Endothelial cell of umbilical vein (primary cell): ENCODE measurements at regions not wholly inside any gene's neighbourhood (a gene's known extent, or its start where the extent isn't known, plus 50 kb on each side); places are given as distances from the start of the nearest gene placed in this dataset.

Experiments used
- BruUV-seq: library from RNA; stranded (reverse); fragments of 400-500 nt; replicated peaks from 2 replicates; lab custom pipeline; 2021; lab: Mats Ljungman, UMichigan
- CTCF ChIA-PET: fragments of 300-600, 350-600 bp; sonication (Branson Sonifier 250); formaldehyde crosslinking; loops from one replicate; lab custom pipeline; 2021; ENCODE audit warnings: antibody characterized with exemption, inconsistent platforms; lab: Charles Lee
- POLR2A ChIA-PET: fragments of 300-600, 350-600 bp; sonication (Branson Sonifier 250); formaldehyde crosslinking; loops from one replicate; lab custom pipeline; 2021; ENCODE audit warnings: antibody characterized with exemption, inconsistent platforms; lab: Charles Lee
- DNase-seq: peaks from one replicate; pipeline ENCODE4 v3.0.0-alpha.2; 2011; ENCODE audit warnings: low read depth, low spot score
- FAIRE-seq: peaks from 2 replicates; lab custom pipeline; 2011; peaks lifted over from hg19 to GRCh38; lab: Jason Lieb, UNC
- H2AFZ ChIP-seq: 2 replicates; pipeline ENCODE4 v1.6.0; 2012; ENCODE audit warnings: low read depth, low read length, control low read depth, inconsistent platforms
- H3K27ac ChIP-seq: 2 replicates; pipeline ENCODE4 v1.5.1; 2011; ENCODE audit warnings: low read depth, mild to moderate bottlenecking, control low read depth, low read length, moderate library complexity; ENCODE audit not compliant: insufficient read depth
- H3K27me3 ChIP-seq, 2 experiments: 2 replicates each; pipeline versions ENCODE4 v1.6.0 to v1.6.1; 2011; ENCODE audit warnings: low read length in 2 of 2, mixed read lengths in 1 of 2; ENCODE audit not compliant: control insufficient read depth in 2 of 2, insufficient read depth in 2 of 2
- H3K36me3 ChIP-seq, 2 experiments: 2 replicates in 1 of 2; 3 replicates in 1 of 2; pipeline ENCODE4 v1.5.1; 2011; ENCODE audit warnings: low read length in 2 of 2, mild to moderate bottlenecking in 1 of 2, moderate library complexity in 1 of 2; ENCODE audit not compliant: control insufficient read depth in 2 of 2, insufficient read depth in 2 of 2; ENCODE audit errors: extremely low read depth in 1 of 2
- H3K4me1 ChIP-seq: 3 replicates; pipeline ENCODE4 v1.5.1; 2011; ENCODE audit warnings: mild to moderate bottlenecking, low read length; ENCODE audit not compliant: control insufficient read depth, insufficient read depth; ENCODE audit errors: extremely low read depth
- H3K4me2 ChIP-seq: 2 replicates; pipeline ENCODE4 v1.6.1; 2011; ENCODE audit warnings: low read length, control low read depth, mixed read lengths; ENCODE audit not compliant: insufficient read depth
- H3K4me3 ChIP-seq, 3 experiments: fragments of 200-600 bp in 1 of 3; sonication (generic), shearing (Covaris generic) in 1 of 3; replicated peaks in 1 of 3; 2 replicates each; pipeline ENCODE4 v1.5.1; 2011 to 2016; ENCODE audit warnings: control low read depth in 3 of 3, low read length in 3 of 3, mild to moderate bottlenecking in 2 of 3, inconsistent platforms in 1 of 3, low read depth in 1 of 3, moderate library complexity in 1 of 3; ENCODE audit not compliant: insufficient read depth in 1 of 3
- H3K79me2 ChIP-seq: 2 replicates; pipeline ENCODE4 v1.6.0; 2012; ENCODE audit warnings: low read length, inconsistent platforms; ENCODE audit not compliant: control insufficient read depth, insufficient read depth
- H3K9ac ChIP-seq: replicated peaks from 2 replicates; pipeline ENCODE3; 2011; ENCODE audit warnings: low read length, control low read depth; ENCODE audit not compliant: insufficient read depth; ENCODE audit errors: extremely low read depth
- H3K9me1 ChIP-seq: replicated peaks from 3 replicates; pipeline ENCODE4 v1.6.0; 2011; ENCODE audit warnings: mild to moderate bottlenecking, low read length; ENCODE audit not compliant: control insufficient read depth, insufficient read depth; ENCODE audit errors: extremely low read depth
- H3K9me3 ChIP-seq: replicated peaks from 2 replicates; pipeline ENCODE4 v1.5.1; 2012; ENCODE audit warnings: low read length, inconsistent platforms; ENCODE audit not compliant: control insufficient read depth, insufficient read depth
- H4K20me1 ChIP-seq: replicated peaks from 2 replicates; pipeline ENCODE3; 2011; ENCODE audit warnings: mild to moderate bottlenecking, low read length; ENCODE audit not compliant: control insufficient read depth, insufficient read depth; ENCODE audit errors: extremely low read depth
- CTCF ChIP-seq, 2 donors: IDR thresholded peaks; 1 replicate in 1 of 2; 2 replicates in 1 of 2; pipeline ENCODE4 v1.5.1; 2011; ENCODE audit warnings: low read length in 2 of 2, mild to moderate bottlenecking in 2 of 2, moderate library complexity in 2 of 2, control low read depth in 1 of 2, inconsistent platforms in 1 of 2, low read depth in 1 of 2; ENCODE audit not compliant: insufficient read depth in 1 of 2; ENCODE audit errors: extremely low read depth in 1 of 2
- EZH2 ChIP-seq: IDR thresholded peaks from 2 replicates; pipeline ENCODE4 v1.6.1; 2012; ENCODE audit warnings: borderline replicate concordance, low read depth, mild to moderate bottlenecking, moderate library complexity, low read length, inconsistent platforms; ENCODE audit not compliant: severe bottlenecking
- FOS ChIP-seq: IDR thresholded peaks from 2 replicates; pipeline ENCODE4 v1.6.1; 2011; ENCODE audit warnings: mild to moderate bottlenecking, low read length, moderate library complexity, borderline replicate concordance; ENCODE audit not compliant: insufficient read depth
- GATA2 ChIP-seq: IDR thresholded peaks from 2 replicates; pipeline ENCODE4 v1.7.0; 2011; ENCODE audit warnings: low read depth, mild to moderate bottlenecking, moderate library complexity, mixed read lengths, low read length; ENCODE audit not compliant: insufficient read length, insufficient read depth
- JUN ChIP-seq: IDR thresholded peaks from 2 replicates; pipeline ENCODE4 v1.6.1; 2011; ENCODE audit warnings: borderline replicate concordance, low read depth; ENCODE audit not compliant: insufficient read length, insufficient read depth
- MAX ChIP-seq: IDR thresholded peaks from 2 replicates; pipeline ENCODE4 v1.6.1; 2011; ENCODE audit not compliant: insufficient read depth, insufficient read length
- POLR2A ChIP-seq: IDR thresholded peaks from 2 replicates; pipeline ENCODE4 v1.6.1; 2012; ENCODE audit warnings: low read depth, mild to moderate bottlenecking, control low read depth, low read length
- POLR2AphosphoS5 ChIP-seq: IDR thresholded peaks from 2 replicates; pipeline ENCODE4 v1.6.1; 2012; ENCODE audit warnings: low read depth, mild to moderate bottlenecking, control low read depth, low read length, moderate library complexity; ENCODE audit not compliant: insufficient read depth
- dilution Hi-C: fragments of 300-500 bp; cut with MboI; formaldehyde crosslinking; loops from one replicate; pipeline ENCODE4 v1.15.0; 2019; ENCODE audit warnings: low sequenced_read_pairs; ENCODE audit not compliant: extremely low pct_ligation_motif_present
- intact Hi-C: fragments of 100-400 bp; cut with micrococcal nuclease; formaldehyde crosslinking; loops from one replicate; pipeline ENCODE4 v1.10.0; 2022

- Histone ChIP-seq H3K9me1 (no peaks in the 10 kb centered on the region), H3K9ac (no peak overlapping the region), H3K27me3 (no peaks in the 10 kb centered on the region), H3K4me3 (no peak overlapping the region), H2AFZ (no peak overlapping the region), H3K9me3 (no peaks in the 10 kb centered on the region), H3K36me3 (no peaks in the 10 kb centered on the region), H4K20me1 (no peaks in the 10 kb centered on the region), H3K27ac (no peak overlapping the region), H3K4me2 (no peak overlapping the region), H3K79me2 (no peaks in the 10 kb centered on the region), H3K4me1 (no peaks in the 10 kb centered on the region)
- ChIA-PET POLR2A (no interaction called here), CTCF (no interaction called here)
- dilution Hi-C loops (no loop called here), intact Hi-C loops (no loop called here)
- no peak for TF ChIP-seq FOS
- no peak for TF ChIP-seq JUN
- TF ChIP-seq GATA2: no peak
- no peak for TF ChIP-seq POLR2A
- TF ChIP-seq MAX: no peak
- TF ChIP-seq EZH2: no peak
- FAIRE-seq (no peak), DNase-seq (no peak)
- no TSS peak for BruUV-seq
These were observed 375.8 kb downstream of the QKI start for GRCh38 chr6:163790266-163790840.

GRCh38 chr6:163789199-163789810, 374.8 kb downstream of the QKI start:
- no peak for FAIRE-seq
- Histone ChIP-seq H3K9me3 (no peaks in the 10 kb centered on the region), H3K9me1 (no peaks in the 10 kb centered on the region), H3K4me1 (no peaks in the 10 kb centered on the region), H4K20me1 (no peaks in the 10 kb centered on the region), H3K4me3 (no peak overlapping the region), H3K9ac (no peak overlapping the region), H3K36me3 (no peaks in the 10 kb centered on the region), H3K79me2 (no peaks in the 10 kb centered on the region), H3K27ac (no peak overlapping the region), H3K4me2 (no peak overlapping the region), H2AFZ (no peak overlapping the region), H3K27me3 (no peaks in the 10 kb centered on the region)
- ChIA-PET POLR2A (no interaction called here), CTCF (no interaction called here)
- no peak for DNase-seq
- intact Hi-C loops (no loop called here), dilution Hi-C loops (no loop called here)
- no peak for TF ChIP-seq POLR2AphosphoS5
- no peak for TF ChIP-seq MAX
- no peak for TF ChIP-seq CTCF (IDR thresholded peaks at IDR 0.05; ENCODE audit: extremely low read depth in 1 of 2, insufficient read depth in 1 of 2, low read depth in 1 of 2, low read length in 2 of 2)
- no peak for TF ChIP-seq POLR2A
- BruUV-seq: no TSS peak
